Esophagus mucosa (tissue), 1 donor: ENCODE measurements at regions not wholly inside any gene's neighbourhood (a gene's known extent, or its start where the extent isn't known, plus 50 kb on each side); places are given as distances from the start of the nearest gene placed in this dataset.
"Not testable (repeated sequence)": the region's sequence is repeated elsewhere in the genome, so short reads cannot be mapped to it uniquely, and the experiment has no call there.

Source experiments
- ATAC-seq: fragments of 200-7000 bp; cut with Tn5 transposase; one replicate; pipeline ENCODE4 v1.9.1; 2020
- donor health status: DM: yes; HTN: yes; CAD: no.

- ATAC-seq, result no peak
Observed at GRCh38 chr7:23887660-23888059, 177.6 kb downstream of the STK31 start.

DNA sequence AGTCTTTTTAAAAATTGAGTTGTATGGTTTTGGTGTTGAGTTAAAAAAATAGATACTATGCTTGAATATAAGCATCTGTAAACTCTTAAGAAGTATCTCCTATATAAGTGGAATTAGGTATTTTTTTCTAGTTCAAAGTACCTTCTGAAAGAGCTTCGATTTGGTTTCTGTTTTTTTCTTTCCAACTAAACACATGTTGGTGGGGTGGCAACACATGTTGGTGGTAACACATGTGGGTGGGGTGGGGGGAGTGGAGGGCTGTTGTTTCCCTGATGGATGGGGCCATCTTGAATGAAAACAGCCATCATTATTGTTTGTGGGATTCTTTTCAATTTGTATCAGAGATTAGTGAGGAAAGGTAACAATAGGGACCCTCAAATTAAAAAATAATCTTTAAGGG, 178.9 kb downstream of the STK31 start:
- no peak for ATAC-seq

GRCh38 chr7:23889566-23889965, 179.5 kb downstream of the STK31 start:
- ATAC-seq, result no peak

DNA sequence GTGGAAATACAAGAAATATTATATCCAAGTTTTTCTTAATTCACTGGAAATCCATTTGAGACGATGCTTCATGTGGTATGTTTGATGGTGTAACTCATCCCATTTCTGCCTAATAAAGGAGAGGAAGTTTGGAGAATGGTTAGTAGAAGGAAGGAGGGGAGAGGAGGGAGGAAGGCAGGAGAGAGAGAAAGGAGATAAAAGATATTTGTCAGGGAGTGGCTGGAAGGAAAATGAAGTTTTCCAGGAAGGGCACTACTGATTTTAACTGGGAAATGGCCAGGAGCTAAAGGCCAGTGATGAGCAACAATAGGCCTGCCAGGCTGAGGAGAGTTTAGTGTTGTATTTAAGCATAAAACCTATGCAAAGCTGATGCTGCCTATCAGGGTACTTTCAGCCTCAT, 182.0 kb downstream of the STK31 start:
- no peak for ATAC-seq

GRCh38 chr7:23893176-23893941, 183.3 kb downstream of the STK31 start:
- no peak for ATAC-seq

- ATAC-seq, result no peak
Observed at GRCh38 chr7:23893942-23894891, 184.2 kb downstream of the STK31 start.

GRCh38 chr7:23894892-23895569, 185.0 kb downstream of the STK31 start:
- ATAC-seq, result no peak

- ATAC-seq, result no peak
Observed at GRCh38 chr7:23895666-23896096, 185.7 kb downstream of the STK31 start.

- no peak for ATAC-seq
Observed at GRCh38 chr7:23898619-23899018, 188.6 kb downstream of the STK31 start.

DNA sequence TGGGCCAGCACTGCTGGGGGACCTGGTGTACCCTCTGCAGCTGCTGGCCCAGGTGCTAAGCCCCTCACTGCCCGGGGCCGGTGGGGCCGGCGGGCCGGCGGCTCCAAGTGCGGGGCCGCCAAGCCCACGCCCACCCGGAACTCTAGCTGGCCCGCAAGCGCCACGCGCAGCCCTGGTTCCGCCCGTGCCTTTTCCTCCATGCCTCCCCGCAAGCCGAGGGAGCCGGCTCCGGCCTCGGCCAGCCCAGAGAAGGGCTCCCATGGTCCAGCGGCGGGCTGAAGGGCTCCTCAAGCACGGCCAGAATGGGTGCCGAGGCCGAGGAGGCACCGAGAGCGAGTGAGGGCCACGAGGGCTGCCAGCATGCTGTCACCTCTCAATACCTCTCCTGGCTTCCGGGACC, 194.9 kb downstream of the STK31 start:
- ATAC-seq, result not testable (repeated sequence)

DNA sequence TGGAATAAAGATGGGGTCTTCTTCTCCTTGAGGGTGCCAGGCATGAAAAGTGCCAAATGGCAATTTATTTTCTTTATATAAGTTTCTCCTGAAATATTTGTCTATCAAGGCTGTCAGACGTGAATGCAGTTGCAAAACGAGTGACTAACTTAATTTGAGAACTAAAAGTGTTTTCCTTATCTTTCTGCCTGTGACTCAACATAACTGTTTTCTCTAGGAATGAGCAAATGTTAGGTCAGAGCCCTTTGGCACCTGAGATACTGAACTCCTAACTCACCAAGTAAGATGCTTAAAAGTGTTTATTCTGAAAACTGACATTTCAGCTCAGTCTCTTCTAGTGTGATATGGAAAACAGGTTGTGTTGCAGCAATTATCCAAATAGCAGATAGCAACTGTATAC, 197.0 kb downstream of the STK31 start:
- ATAC-seq, result no peak

- ATAC-seq, result no peak
Observed at GRCh38 chr7:23909426-23909825, 199.4 kb downstream of the STK31 start.

- ATAC-seq, result no peak
Observed at GRCh38 chr7:23912065-23912464, 202.0 kb downstream of the STK31 start.

DNA sequence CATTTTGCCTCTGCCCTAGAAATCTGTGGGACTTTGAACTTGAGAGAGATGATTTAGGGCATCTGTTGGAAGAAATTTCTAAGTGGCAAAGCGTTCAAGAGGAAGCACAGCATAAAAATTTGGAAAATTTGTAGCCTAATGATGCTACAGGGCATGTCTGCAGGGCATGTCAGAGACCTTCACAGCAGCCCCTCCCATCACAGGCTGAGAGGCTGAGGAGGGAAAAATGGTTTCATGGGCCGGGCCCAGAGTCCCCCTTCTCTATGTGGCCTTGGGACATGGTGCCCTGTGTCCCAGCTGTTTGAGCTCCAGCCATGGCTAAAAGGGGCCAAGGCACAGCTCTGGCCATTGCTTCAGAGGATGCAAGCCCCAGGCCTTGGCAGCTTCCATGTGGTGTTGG, 203.0 kb downstream of the STK31 start:
- no peak for ATAC-seq

DNA sequence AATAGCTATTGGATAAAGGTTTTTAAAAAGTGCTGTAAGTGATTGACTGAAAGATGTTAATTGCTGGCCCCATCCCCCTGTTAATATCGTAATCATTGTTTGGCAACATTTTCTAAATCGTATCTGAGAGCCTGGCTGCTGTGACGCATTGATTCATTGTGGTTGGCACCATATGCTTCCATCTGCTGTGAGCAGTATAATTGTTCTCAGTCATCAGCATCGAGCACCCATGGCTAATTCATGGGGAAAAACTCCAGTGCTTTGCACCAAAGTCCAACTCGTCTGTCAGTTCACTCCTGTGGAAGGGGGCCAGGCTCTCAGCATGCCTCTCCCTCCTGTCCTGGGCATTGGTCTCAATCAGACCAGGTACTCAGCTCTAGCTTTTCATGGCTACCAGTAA, 205.2 kb downstream of the STK31 start:
- no peak for ATAC-seq

GRCh38 chr7:23918286-23918685, 208.3 kb downstream of the STK31 start:
- ATAC-seq, result no peak

DNA sequence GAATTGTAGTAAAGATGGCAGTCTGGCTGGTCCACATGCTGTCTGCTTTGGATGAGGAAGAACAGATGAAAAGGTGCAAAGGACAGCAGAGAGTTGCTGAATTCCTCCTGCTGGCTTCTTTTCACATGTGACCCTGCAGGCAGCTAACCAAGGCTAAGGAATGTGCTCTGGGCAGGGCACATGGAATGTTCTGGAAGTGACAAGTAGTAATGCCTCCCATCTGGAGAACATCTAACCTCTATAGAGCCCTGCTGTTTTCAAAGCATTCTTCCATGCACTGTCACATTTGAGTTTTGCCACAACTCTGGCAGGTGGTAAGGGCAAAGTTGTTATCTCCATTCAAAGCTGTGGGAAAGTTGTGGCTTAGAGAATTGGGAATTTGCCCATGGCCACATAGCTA, 208.8 kb downstream of the STK31 start:
- ATAC-seq, result no peak

- ATAC-seq, result no peak
Observed at GRCh38 chr7:23925088-23925487, 215.1 kb downstream of the STK31 start.

DNA sequence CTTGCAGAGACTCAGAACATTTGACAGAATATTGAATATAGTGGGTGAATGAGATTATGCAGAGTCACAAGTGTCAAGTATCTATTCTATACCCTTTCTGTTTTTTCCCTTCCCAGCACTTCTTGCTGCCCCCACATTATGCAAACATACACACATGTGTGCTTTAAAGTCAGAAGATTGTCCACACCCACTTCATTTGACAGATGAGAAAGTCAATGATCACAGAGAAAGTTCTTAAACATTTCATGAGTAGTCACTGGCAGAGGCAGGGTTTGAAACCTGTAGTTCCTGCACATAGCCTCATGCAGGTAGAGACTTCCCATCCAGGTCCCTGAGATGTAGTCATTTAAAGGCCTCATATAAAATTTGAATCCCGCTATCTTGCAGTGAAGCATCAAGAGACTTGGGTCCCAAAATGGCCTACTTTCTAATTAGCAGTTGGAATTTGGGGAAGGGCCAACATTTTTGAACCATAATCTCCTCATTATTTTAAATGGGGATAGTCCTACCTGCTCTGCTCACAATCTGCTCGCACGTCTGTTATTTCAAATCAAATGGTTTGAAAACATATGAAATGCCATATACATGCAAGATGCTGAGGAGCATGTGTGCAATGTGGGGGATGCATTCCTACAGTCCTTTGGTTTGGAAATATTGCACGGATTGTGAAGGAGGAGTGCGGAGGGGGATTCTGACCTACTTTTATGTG, 217.8 kb downstream of the STK31 start:
- ATAC-seq, result no peak

GRCh38 chr7:23928418-23928775, 218.4 kb downstream of the STK31 start:
- no peak for ATAC-seq

- no peak for ATAC-seq
Observed at GRCh38 chr7:23930312-23930711, 220.3 kb downstream of the STK31 start.

DNA sequence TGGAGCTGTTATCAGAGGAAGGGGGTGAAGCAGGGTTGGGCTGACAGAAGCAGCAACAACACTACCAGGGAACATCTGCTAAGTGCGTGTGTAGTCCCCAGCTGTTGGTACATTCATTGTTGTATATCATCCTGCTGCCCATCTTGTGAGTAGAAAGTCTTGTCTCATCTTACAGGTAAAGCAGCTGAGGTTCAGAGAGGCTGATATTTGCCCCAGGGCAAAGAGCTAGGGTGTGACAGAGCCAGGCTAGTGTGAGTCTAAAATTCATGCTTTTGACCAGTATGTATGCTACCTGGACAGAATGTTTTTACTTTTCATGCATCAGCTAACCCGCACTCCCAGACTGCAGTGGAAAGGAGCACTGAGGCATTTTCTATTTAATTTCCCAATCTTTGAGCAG, 221.6 kb downstream of the STK31 start:
- no peak for ATAC-seq

GRCh38 chr7:23938215-23938614, 228.2 kb downstream of the STK31 start:
- no peak for ATAC-seq
